ENCODE measurements at regions not wholly inside any gene's neighbourhood (a gene's known extent, or its start where the extent isn't known, plus 50 kb on each side); places are given as distances from the start of the nearest gene placed in this dataset.

- no peak for ATAC-seq
- no peak overlapping the region for H3K27ac ChIP-seq
- no peak overlapping the region for H3K4me2 ChIP-seq
- H3K4me3 ChIP-seq, result no peak overlapping the region
- FAIRE-seq, result no peak
- H3K4me1 ChIP-seq, result no peaks in the 10 kb centered on the region
- TF ChIP-seq HDAC2 (IDR thresholded peaks at IDR 0.05), result no peak
- no peak for TF ChIP-seq BCL3 (IDR thresholded peaks at IDR 0.05)
- no peak for TF ChIP-seq ELK1 (IDR thresholded peaks at IDR 0.05; ENCODE audit: low read depth, low read length)
- no peak for TF ChIP-seq CHD4 (IDR thresholded peaks at IDR 0.05; ENCODE audit: borderline replicate concordance)
- no peak for TF ChIP-seq HOXB13 (CRISPR knock-in tag; IDR thresholded peaks at IDR 0.05; ENCODE audit: low read depth)
- TF ChIP-seq FOSB (CRISPR knock-in tag; IDR thresholded peaks at IDR 0.05), result no peak
- TF ChIP-seq NPAS2 (CRISPR knock-in tag; IDR thresholded peaks at IDR 0.05; ENCODE audit: borderline replicate concordance), result no peak
- no peak for TF ChIP-seq CEBPB (IDR thresholded peaks at IDR 0.05)
- TF ChIP-seq JUNB (IDR thresholded peaks at IDR 0.05), result no peak
- TF ChIP-seq RCOR1 (IDR thresholded peaks at IDR 0.05; ENCODE audit: low read depth, low read length), result no peak
- TF ChIP-seq PHF8 (IDR thresholded peaks at IDR 0.05; ENCODE audit: borderline replicate concordance, low read depth), result no peak
- TF ChIP-seq ZNF302 (CRISPR knock-in tag; IDR thresholded peaks at IDR 0.05), result no peak
- no peak for TF ChIP-seq HOXA7 (CRISPR knock-in tag; IDR thresholded peaks at IDR 0.05)
- TF ChIP-seq CBX2 (IDR thresholded peaks at IDR 0.05; ENCODE audit: borderline replicate concordance, low read depth), result no peak
- TF ChIP-seq USF2 (IDR thresholded peaks at IDR 0.05), result no peak
- H3K9me3 ChIP-seq, result no peaks in the 10 kb centered on the region
- POLR2A ChIA-PET, result no interaction called here
- CTCF ChIA-PET, result no interaction called here
- DNase-seq (ENCODE audit: low read depth in 1 of 2, low spot score in 1 of 2), result no peak
- 17% methylated on average over 5 of the region's 5 CpGs for WGBS (ENCODE audit: missing lambda C conversion rate)
Measured at GRCh38 chr4:130901321-130901720, 1805.4 kb downstream of the C4orf33 start.

GRCh38 chr4:130922955-130923354 lies 1827.0 kb downstream of the C4orf33 start:
- Histone ChIP-seq H3K4me2 (no peak overlapping the region), H3K27ac (no peak overlapping the region), H3K4me1 (no peaks in the 10 kb centered on the region), H3K4me3 (no peak overlapping the region), H3K9me3 (peaks cover 3% of the 10 kb centered on the region; the same call in 1 of the 3 replicates)
- 40% methylated on average over 1 of the region's 2 CpGs for WGBS (ENCODE audit: missing lambda C conversion rate)
- DNase-seq (ENCODE audit: low read depth in 1 of 2, low spot score in 1 of 2) (no peak), FAIRE-seq (no peak), ATAC-seq (no peak)
- CTCF ChIA-PET, result no interaction called here
- POLR2A ChIA-PET, result no interaction called here
- no peak for TF ChIP-seq ZFP36 (IDR thresholded peaks at IDR 0.05; ENCODE audit: borderline replicate concordance, partially characterized antibody)
- TF ChIP-seq E2F6 (IDR thresholded peaks at IDR 0.05; ENCODE audit: borderline replicate concordance, low read depth), result no peak
- no peak for TF ChIP-seq RFX5 (IDR thresholded peaks at IDR 0.05)
- no peak for TF ChIP-seq RNF2 (IDR thresholded peaks at IDR 0.05; ENCODE audit: borderline replicate concordance, low read depth)
- no peak for TF ChIP-seq PHF8 (IDR thresholded peaks at IDR 0.05; ENCODE audit: borderline replicate concordance, low read depth)
- no peak for TF ChIP-seq MAFK (IDR thresholded peaks at IDR 0.05; ENCODE audit: partially characterized antibody)
- no peak for TF ChIP-seq USF2 (IDR thresholded peaks at IDR 0.05)
- no peak for TF ChIP-seq HDAC2 (IDR thresholded peaks at IDR 0.05)
- no peak for TF ChIP-seq PBX3 (IDR thresholded peaks at IDR 0.05)
- TF ChIP-seq CEBPB (IDR thresholded peaks at IDR 0.05), result no peak

All from A549 (cell line).